Caco-2 (cell line): ENCODE measurements at regions not wholly inside any gene's neighbourhood (a gene's known extent, or its start where the extent isn't known, plus 50 kb on each side); places are given as distances from the start of the nearest gene placed in this dataset.

ENCODE experiments used
- BruUV-seq: library from RNA; stranded (reverse); fragments of 400-500 nt; replicated peaks from 2 replicates; lab custom pipeline; 2021; lab: Mats Ljungman, UMichigan
- CTCF ChIA-PET: fragments of 300-600 bp; sonication (Branson Sonifier 250); formaldehyde crosslinking; loops from one replicate; lab custom pipeline; 2022; ENCODE audit warnings: antibody characterized with exemption; lab: Charles Lee
- POLR2A ChIA-PET: fragments of 300-600 bp; sonication (Branson Sonifier 250); formaldehyde crosslinking; loops from one replicate; lab custom pipeline; 2022; ENCODE audit warnings: antibody characterized with exemption; lab: Charles Lee
- DNase-seq, 2 experiments: peaks; one replicate each; pipeline versions ENCODE4 v3.0.0 to v3.0.0-alpha.2; 2020 to 2022
- H3K27me3 ChIP-seq: replicated peaks from 2 replicates; pipeline ENCODE4 v1.6.0; 2011; ENCODE audit warnings: low read length; ENCODE audit not compliant: control insufficient read depth, insufficient read depth
- H3K36me3 ChIP-seq: 2 replicates; pipeline ENCODE4 v1.5.1; 2011; ENCODE audit warnings: low read length; ENCODE audit not compliant: control insufficient read depth, insufficient read depth
- H3K4me1 ChIP-seq: fragments of 250-450 bp; sonication (Bioruptor Pico); 2 replicates; pipeline ENCODE4 v1.5.1; 2020; ENCODE audit warnings: mild to moderate bottlenecking
- H3K4me3 ChIP-seq: 2 replicates; pipeline ENCODE4 v1.5.1; 2011; ENCODE audit warnings: low read depth, mild to moderate bottlenecking, control low read depth, low read length
- H3K9me3 ChIP-seq: fragments of 250-450 bp; sonication (Bioruptor Pico); 2 replicates; pipeline ENCODE4 v1.5.1; 2020; ENCODE audit warnings: mild to moderate bottlenecking, moderate library complexity
- H3K27ac Mint-ChIP-seq: one replicate; pipeline ENCODE4 v1.8.0; 2022; ENCODE audit warnings: mixed read lengths; ENCODE audit not compliant: unreplicated experiment
- H3K27me3 Mint-ChIP-seq: one replicate; pipeline ENCODE4 v1.8.0; 2022; ENCODE audit warnings: mixed read lengths; ENCODE audit not compliant: insufficient read depth, unreplicated experiment
- H3K36me3 Mint-ChIP-seq: one replicate; pipeline ENCODE4 v1.8.0; 2022; ENCODE audit warnings: mild to moderate bottlenecking, mixed read lengths; ENCODE audit not compliant: insufficient read depth, unreplicated experiment
- H3K4me1 Mint-ChIP-seq: one replicate; pipeline ENCODE4 v1.8.0; 2022; ENCODE audit warnings: low read depth, mixed read lengths; ENCODE audit not compliant: unreplicated experiment
- H3K4me3 Mint-ChIP-seq: one replicate; pipeline ENCODE4 v1.8.0; 2022; ENCODE audit warnings: mild to moderate bottlenecking, moderate library complexity, mixed read lengths; ENCODE audit not compliant: unreplicated experiment
- H3K9me3 Mint-ChIP-seq: one replicate; pipeline ENCODE4 v1.8.0; 2022; ENCODE audit warnings: mixed read lengths; ENCODE audit not compliant: unreplicated experiment
- intact Hi-C: fragments of 100-400 bp; cut with micrococcal nuclease; formaldehyde crosslinking; loops from one replicate; pipeline ENCODE4 v1.10.0; 2022; ENCODE audit not compliant: unreplicated experiment
- TF ChIP-seq, protein P1 (sequence below), 2 experiments: fragments of 200-600 bp in 1 of 2; IDR thresholded peaks; 1 replicate in 1 of 2; 2 replicates in 1 of 2; pipeline versions ENCODE4 v1.5.1 to v1.8.0; 2011 to 2022; ENCODE audit warnings: antibody characterized with exemption in 1 of 2, control low read depth in 1 of 2, inconsistent platforms in 1 of 2, low read depth in 1 of 2, low read length in 1 of 2, mild to moderate bottlenecking in 1 of 2, moderate library complexity in 1 of 2; ENCODE audit not compliant: insufficient read depth in 1 of 2, severe bottlenecking in 1 of 2, unreplicated experiment in 1 of 2

- CTCF ChIA-PET = no interaction called here
- no peak overlapping the region for H3K27ac Mint-ChIP-seq
Measured at GRCh38 chr14:26191671-26192070, 406.2 kb downstream of the NOVA1 start.

DNA sequence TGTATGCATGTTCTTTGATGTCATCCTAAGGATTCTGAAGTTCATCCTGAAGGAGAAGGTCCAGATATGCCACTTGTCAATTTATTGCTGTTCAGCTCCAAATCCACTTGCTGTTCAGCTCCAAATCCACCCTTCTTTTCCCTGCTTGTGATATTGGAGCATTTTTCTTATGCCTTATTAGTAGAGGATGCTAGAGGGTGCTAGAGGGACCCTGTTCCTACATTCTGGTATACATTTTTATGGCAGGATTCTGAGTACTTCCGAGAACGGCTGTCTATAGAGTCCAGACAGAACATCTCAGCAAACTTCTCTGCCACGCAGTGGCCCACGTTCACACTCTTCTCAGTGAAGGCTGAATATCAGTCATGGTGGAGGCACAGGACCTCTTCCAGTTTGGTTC lies 406.7 kb downstream of the NOVA1 start:
- CTCF ChIA-PET = no interaction called here
- no peak overlapping the region for H3K27ac Mint-ChIP-seq
- no peak for DNase-seq
- no peaks in the 10 kb centered on the region for H3K36me3 ChIP-seq
- intact Hi-C loops = no loop called here
- H3K4me1 Mint-ChIP-seq = no peaks in the 10 kb centered on the region
- BruUV-seq = no TSS peak
- peaks cover 17% of the 10 kb centered on the region for H3K27me3 Mint-ChIP-seq
- no peaks in the 10 kb centered on the region for H3K9me3 ChIP-seq
- no peak overlapping the region for H3K4me3 Mint-ChIP-seq
- no peak overlapping the region for H3K4me3 ChIP-seq
- POLR2A ChIA-PET = no interaction called here
- TF ChIP-seq, protein P1, sequence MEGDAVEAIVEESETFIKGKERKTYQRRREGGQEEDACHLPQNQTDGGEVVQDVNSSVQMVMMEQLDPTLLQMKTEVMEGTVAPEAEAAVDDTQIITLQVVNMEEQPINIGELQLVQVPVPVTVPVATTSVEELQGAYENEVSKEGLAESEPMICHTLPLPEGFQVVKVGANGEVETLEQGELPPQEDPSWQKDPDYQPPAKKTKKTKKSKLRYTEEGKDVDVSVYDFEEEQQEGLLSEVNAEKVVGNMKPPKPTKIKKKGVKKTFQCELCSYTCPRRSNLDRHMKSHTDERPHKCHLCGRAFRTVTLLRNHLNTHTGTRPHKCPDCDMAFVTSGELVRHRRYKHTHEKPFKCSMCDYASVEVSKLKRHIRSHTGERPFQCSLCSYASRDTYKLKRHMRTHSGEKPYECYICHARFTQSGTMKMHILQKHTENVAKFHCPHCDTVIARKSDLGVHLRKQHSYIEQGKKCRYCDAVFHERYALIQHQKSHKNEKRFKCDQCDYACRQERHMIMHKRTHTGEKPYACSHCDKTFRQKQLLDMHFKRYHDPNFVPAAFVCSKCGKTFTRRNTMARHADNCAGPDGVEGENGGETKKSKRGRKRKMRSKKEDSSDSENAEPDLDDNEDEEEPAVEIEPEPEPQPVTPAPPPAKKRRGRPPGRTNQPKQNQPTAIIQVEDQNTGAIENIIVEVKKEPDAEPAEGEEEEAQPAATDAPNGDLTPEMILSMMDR (IDR thresholded peaks at IDR 0.05; ENCODE audit: insufficient read depth in 1 of 2, low read depth in 1 of 2, low read length in 1 of 2, severe bottlenecking in 1 of 2, unreplicated experiment in 1 of 2) = peak in 1 of 2 experiments; percentile 36
- no peaks in the 10 kb centered on the region for H3K4me1 ChIP-seq
- H3K36me3 Mint-ChIP-seq = no peaks in the 10 kb centered on the region
- no peaks in the 10 kb centered on the region; the same call in 1 of the 2 replicates for H3K27me3 ChIP-seq
- H3K9me3 Mint-ChIP-seq = no peaks in the 10 kb centered on the region

More at GRCh38 chr14:26191671-26192070, 406.2 kb downstream of the NOVA1 start:
- Histone ChIP-seq H3K27me3 (no peaks in the 10 kb centered on the region; the same call in 1 of the 2 replicates), H3K36me3 (no peaks in the 10 kb centered on the region), H3K4me1 (no peaks in the 10 kb centered on the region), H3K4me3 (no peak overlapping the region), H3K9me3 (no peaks in the 10 kb centered on the region)
- TF ChIP-seq, protein P1 (IDR thresholded peaks at IDR 0.05; ENCODE audit: insufficient read depth in 1 of 2, low read depth in 1 of 2, low read length in 1 of 2, severe bottlenecking in 1 of 2, unreplicated experiment in 1 of 2) = no peak
- intact Hi-C loops = no loop called here
- no peak for DNase-seq
- Mint-ChIP-seq H3K27me3 (peaks cover 17% of the 10 kb centered on the region), H3K4me3 (no peak overlapping the region), H3K4me1 (no peaks in the 10 kb centered on the region), H3K9me3 (no peaks in the 10 kb centered on the region), H3K36me3 (no peaks in the 10 kb centered on the region)
- POLR2A ChIA-PET = no interaction called here
- no TSS peak for BruUV-seq

DNA sequence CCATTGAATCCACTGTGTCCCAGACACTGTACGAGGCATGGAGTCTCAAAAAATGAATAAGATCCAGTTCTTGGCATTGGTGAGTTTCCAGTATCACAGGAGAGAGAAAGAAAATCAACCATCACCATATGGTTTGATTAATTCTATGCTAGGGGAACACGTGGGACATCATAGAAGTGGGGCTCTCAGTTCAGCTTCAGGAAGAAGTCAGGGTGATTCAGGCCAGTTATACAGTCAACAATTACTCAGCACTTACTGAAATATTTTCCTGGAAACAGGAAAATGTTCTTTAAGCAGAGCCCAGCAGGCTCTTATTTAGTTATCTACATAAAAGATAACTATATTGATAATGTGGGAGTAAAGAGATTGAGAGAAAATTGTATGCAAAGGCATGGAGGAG lies 407.2 kb downstream of the NOVA1 start:
- Histone ChIP-seq H3K4me1 (no peaks in the 10 kb centered on the region), H3K36me3 (no peaks in the 10 kb centered on the region), H3K9me3 (no peaks in the 10 kb centered on the region), H3K4me3 (no peak overlapping the region), H3K27me3 (no peaks in the 10 kb centered on the region; the same call in 1 of the 2 replicates)
- Mint-ChIP-seq H3K36me3 (no peaks in the 10 kb centered on the region), H3K27ac (no peak overlapping the region), H3K4me1 (no peaks in the 10 kb centered on the region), H3K27me3 (peaks cover 17% of the 10 kb centered on the region), H3K9me3 (no peaks in the 10 kb centered on the region), H3K4me3 (no peak overlapping the region)
- DNase-seq = no peak
- no TSS peak for BruUV-seq
- TF ChIP-seq, protein P1 (IDR thresholded peaks at IDR 0.05; ENCODE audit: insufficient read depth in 1 of 2, low read depth in 1 of 2, low read length in 1 of 2, severe bottlenecking in 1 of 2, unreplicated experiment in 1 of 2) = no peak
- intact Hi-C loops = no loop called here
- ChIA-PET POLR2A (no interaction called here), CTCF (no interaction called here)
